ENCODE measurements at regions not wholly inside any gene's neighbourhood (a gene's known extent, or its start where the extent isn't known, plus 50 kb on each side); places are given as distances from the start of the nearest gene placed in this dataset.
"Not testable (repeated sequence)": the region's sequence is repeated elsewhere in the genome, so short reads cannot be mapped to it uniquely, and the experiment has no call there.

DNA sequence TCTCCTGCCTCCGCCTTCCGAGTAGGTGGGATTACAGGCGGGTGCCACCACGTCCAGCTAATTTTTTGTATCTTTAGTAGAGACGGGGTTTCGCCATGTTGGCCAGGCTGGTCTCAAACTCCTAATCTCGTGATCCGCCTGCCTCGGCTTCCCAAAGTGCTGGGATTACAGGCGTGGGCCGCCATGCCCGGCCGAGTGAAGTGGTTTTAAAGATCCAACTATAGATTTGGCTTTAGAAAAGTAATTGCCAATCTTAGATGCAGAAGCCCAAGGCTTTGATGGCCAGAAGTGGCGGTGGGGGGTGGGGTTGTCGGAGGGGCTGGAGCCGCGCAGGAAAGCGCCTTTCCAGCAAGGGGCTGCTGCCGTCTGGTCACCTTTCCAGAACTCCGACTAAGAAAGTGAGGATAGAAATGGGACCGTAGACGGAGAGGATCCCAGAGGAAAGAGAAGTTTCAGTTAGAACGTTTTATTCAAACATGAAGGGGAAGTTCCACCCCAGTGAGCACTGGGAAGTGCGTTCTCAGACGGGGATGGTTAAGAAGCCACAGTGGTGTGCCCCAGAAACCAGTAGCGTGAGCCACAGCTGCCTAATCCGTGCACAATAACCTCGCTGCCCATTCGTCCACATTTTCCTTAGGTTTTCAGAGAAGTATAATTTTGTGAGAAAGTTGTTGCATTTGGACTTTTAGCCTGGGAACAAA lies 69.7 kb downstream of the DLL1 start:
- FAIRE-seq, result no peak
- no peak for DNase-seq (ENCODE audit: insufficient read length, low spot score)

DNA sequence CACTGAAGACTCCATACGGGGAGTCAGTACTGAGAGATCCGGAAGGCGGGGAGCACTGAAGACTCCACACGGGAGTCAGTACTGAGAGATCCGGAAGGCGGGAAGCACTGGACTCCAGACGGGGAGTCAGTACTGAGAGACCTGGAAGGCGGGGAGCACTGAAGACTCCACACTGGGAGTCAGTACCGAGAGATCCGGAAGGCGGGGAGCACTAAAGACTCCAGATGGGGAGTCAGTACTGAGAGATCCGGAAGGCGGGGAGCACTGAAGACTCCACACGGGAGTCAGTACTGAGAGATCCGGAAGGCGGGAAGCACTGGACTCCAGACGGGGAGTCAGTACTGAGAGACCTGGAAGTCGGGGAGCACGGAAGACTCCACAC lies 77.2 kb downstream of the DLL1 start:
- DNase-seq (ENCODE audit: insufficient read length, low spot score); FAIRE-seq: not testable (repeated sequence)

DNA sequence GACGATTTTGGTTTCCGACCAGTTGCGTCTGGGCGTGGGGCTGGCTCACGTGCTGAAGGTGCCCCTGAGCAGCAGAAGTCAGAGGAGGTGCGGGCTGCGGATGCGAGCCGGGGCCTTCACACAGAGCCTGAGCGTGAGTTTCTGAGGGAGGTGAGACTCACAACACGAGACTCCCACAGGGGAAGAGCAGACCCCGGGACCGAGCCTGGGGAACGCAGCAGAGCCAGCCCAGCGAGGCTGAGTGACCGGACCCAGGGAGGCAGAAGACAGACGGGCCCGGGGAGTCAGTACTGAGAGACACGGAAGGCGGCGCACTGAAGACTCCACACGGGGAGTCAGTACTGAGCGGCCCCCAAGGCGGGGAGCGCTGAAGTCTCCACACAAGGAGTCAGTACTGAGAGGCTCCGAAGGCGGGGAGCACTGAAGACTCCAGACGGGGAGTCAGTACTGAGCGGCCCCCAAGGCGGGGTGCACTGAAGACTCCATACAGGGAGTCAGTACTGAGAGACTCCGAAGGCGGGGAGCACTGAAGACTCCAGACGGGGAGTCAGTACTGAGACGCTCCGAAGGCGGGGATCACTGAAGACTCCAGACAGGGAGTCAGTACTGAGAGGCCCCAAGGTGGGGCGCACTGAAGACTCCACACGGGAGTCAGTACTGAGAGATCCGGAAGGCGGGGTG lies 77.8 kb downstream of the DLL1 start:
- no peak for FAIRE-seq
- DNase-seq (ENCODE audit: insufficient read length, low spot score), result no peak

DNA sequence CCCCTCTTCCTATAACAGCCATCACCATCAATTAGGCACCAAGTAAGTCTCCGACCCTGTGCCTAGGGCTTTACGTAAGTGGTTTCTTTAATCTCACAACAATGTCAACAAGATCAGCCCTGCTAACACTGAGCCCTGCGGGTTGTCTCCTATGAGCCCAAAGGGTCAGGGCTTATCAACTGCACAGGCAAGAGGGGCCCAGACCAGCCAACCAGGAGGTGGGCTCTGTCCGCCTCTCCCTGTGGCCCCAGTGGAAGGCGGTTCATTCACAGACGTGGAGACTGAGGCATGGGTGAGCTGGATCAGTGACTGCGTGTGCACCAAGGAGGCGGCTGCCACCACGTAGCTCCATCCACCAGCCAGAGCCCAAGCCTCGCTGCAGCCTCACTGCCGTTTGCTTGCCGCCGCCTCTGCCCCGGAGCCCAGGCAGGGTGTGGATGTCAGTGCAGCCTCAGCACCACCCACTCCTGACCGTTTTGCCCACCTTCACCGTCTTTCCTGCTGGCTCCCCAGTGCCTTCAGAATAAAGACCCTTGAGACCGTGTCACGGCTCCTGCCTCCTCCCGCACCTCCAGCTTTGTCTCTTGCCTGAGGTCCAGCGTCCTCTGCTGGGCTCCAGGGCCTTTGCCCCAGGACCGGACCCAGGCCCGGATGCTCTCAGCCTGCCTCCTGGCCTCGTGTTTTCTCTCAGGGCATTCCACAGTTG lies 78.7 kb downstream of the DLL1 start:
- DNase-seq (ENCODE audit: insufficient read length, low spot score) (no peak), FAIRE-seq (no peak)

GRCh38 chr6:170211404-170212025 lies 79.4 kb downstream of the DLL1 start:
- FAIRE-seq (no peak), DNase-seq (ENCODE audit: insufficient read length, low spot score) (no peak)

DNA sequence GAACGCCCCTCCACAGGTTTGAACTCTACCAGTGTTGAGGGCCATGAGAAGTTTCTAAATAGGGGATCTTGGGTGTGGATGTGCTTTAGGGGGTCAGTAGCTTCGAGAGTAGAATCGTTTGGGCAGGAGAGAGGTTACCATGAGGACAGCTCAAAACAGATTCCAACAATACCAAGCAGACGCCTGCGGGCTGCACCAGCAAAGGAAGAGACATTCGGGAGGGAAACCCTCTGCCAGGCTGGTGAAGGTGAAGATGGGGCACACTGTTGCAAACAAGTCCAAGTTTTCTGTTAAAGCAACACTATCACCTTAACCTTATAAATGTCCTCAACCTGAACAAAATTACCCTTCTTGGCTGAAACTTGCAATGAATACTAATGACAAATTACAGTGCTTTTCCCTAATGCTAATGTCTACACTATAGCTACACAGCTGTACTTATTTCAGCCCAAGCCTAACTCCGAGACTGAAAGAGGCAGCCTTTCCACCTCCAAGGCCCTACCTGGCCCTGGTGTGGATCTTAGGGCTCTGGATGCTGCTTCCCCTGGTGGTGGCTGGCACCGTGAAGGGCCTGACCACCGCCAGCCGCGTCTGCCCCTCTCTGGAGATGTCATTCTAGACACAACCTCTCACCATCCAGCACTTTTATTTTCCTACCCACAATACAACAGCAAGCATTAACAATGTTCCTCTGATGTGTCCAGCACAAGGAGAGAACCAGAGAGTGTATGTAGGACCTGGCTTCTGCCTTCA lies 80.1 kb downstream of the DLL1 start:
- no peak for FAIRE-seq

DNA sequence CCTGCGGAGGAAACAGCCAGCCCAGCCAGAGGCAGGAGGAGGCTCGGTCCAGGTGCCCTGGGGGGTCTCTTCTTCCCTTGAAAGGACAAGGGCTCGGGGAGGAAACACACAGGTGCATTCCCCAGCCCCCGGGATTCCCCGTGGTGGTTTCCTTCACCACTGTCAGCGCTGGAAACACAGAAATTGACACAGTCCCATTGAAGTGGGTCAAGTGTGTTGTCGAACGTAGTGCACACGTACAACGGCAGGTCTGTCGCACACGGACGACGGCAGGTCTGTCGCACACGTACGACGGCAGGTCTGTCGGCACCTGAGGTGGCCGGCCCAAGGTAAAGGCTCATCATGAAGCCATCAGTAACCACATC lies 80.9 kb downstream of the DLL1 start:
- FAIRE-seq (no peak), DNase-seq (ENCODE audit: insufficient read length, low spot score) (no peak)

More for the DNA sequence above, 80.1 kb downstream of the DLL1 start:
- DNase-seq (ENCODE audit: insufficient read length, low spot score), result no peak

DNA sequence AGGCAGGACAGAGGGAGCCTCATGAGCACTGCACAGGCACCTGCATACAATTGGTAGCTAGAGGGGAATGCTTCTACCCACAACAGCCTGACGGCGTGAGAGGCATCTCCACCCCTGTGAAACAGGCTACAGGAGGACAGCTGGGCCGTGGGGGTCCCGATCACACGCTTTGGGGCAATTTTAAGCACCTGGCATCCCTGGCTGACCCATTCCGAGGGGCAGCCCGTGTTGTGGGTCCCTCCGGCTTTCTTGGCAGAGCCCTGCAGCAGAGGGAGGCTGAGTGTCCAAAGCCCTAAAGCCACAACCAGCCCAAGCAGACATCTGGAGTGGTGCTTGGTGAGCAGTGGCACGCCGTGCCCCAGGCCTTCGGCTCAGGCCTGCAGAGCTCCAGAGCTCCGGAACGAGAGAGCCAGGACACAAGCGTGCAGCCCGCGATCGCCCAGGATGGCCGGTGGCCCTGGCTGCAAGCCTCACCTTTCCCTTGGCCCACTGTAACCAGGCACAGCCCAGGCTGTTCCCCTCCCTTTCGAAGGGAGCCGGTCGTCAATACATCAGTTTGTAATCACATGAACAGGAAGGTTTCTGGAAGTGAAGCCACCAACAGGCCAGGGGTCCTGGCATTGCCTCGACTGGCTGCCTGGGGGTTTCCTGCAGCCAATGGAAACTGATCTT lies 81.4 kb downstream of the DLL1 start:
- DNase-seq (ENCODE audit: insufficient read length, low spot score) (no peak), FAIRE-seq (no peak)

DNA sequence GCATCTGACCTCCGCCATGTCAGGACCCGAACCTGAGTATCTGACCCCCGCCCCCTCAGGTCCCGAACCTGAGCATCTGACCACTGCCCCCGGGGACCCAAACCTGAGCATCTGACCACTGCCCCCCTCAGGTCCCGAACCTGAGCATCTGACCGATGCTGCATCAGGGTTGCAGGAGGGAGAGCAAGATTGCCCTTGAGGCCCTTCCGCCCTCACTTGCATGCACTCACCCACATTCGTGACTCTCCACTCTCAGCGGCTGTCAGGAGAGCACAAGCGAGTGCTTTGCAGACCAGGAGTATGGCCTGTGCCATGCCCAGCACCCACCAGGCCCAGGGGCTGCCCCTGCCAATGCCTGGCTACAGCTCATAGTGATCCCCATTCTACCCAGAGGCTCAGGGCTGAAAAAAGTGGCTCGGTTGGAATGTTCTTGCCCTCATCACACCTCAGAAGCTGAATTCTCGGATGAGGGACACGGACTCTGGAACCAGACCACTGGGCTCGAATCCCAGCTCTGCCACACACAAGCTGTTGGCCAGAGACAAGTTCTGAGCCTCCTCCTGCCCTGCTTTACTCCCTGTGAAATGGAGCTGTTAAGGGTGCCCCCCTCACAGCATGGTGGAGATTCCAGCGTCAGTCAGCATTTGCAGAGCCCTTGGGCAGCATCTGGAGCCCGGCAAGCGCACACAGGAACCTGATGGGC lies 82.1 kb downstream of the DLL1 start:
- FAIRE-seq (no peak), DNase-seq (ENCODE audit: insufficient read length, low spot score) (no peak)

DNA sequence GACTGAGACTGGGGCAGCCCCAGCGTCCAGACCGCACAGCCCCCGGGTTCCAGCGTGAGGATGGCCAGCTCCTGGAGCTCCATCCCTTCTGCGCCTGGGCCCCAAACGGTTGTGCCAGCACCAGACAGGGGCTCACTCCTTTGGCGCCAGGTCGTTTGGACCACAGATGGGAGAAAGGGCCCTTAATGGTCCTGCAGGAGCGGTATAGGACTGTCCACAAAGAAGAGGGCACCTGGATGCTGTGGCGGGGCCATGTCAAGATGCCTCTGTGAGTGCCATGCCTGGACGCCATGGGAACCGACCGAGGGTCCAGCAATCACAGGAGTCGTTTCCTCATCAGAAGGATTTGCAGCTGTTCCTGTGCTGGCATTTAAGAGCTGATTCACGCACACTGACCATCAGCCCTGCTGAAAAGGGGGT lies 82.7 kb downstream of the DLL1 start:
- FAIRE-seq, result no peak

DNA sequence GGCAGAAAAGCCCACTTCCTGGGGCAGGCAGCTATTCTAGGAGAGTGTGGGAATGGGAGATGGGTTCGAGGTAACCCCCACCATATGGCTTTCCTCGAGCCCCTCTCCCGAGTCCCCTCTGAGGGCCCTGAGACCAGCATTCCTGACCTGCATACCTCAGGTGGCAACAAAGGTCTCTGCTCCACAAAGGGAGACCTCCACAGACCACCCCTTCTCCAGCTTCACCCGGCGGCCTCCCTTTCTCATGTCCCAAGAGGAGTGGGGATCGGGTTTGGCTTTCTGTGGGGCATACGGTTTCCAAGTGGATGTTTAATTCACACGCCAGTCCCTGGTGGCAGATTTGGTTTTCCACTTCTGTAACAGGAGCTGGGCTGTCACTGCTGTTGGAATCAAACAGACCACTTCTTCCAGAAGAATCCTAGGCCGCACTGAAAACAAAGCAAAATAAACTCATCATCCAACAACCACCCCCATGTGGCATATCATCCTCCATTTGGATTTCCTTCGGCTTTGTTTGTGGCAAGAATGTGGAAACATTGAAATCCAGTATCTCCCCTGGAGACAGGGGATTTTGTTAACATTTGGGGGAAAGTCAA lies 83.2 kb downstream of the DLL1 start:
- no peak for FAIRE-seq
- DNase-seq (ENCODE audit: insufficient read length, low spot score), result no peak

More for the DNA sequence above, 82.7 kb downstream of the DLL1 start:
- no peak for DNase-seq (ENCODE audit: insufficient read length, low spot score)

GRCh38 chr6:170206851-170207431 lies 83.9 kb downstream of the DLL1 start:
- DNase-seq (ENCODE audit: insufficient read length, low spot score) (no peak), FAIRE-seq (no peak)

DNA sequence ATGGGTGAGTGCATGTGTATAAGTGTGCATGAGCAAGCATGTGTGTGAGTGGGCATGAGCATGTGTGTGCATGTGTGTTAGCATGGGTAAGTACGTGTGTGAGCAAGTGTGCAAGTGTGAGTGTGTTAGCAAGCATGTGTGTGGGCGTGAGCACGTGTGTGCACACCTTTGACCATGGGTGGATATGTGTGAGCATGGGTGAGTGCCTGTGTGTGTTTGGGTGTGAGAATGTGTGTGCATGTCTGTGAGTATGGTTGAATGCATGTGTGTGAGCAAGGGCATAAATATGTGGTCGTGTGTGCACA lies 84.6 kb downstream of the DLL1 start:
- DNase-seq (ENCODE audit: insufficient read length, low spot score) (no peak), FAIRE-seq (no peak)

DNA sequence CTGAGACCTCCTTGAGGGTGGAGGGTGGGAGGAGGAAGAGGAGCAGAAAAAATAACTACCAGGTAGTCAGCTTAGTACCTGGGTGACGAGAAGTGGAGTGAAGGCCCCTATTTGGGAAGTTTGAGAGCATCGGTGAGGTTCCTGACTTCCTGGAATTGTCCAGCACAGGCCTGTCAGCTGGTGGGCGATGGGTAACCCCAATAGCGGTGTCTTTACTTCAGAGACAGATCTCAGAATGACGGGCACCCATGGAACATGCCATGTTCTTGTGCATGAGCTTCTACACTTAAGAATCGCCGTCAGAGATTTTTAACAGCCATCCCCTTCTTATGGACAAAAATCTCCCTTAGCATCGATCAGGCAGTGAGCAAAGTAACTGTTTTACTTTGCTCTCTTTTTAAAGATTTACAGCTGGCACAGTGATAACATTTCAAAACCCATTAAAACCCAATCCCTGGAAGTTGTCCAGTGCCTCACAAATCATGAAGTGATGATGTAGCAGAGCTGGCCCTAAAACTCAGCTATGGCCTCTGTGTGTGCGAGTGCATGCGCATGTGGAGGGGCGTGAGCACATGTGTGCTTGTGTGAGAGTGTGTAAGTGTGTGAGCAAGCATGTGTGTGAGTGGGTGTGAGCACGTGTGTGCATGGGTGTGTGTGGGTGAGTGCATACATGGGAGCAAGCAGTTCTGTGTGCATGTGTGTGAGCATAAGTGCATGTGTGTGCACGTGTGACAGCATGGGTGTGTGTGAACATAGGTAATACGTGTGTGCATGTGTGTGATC lies 85.2 kb downstream of the DLL1 start:
- no peak for DNase-seq (ENCODE audit: insufficient read length, low spot score)
- no peak for FAIRE-seq

GRCh38 chr6:170205126-170205525 lies 85.8 kb downstream of the DLL1 start:
- FAIRE-seq (no peak), DNase-seq (ENCODE audit: insufficient read length, low spot score) (no peak)

DNA sequence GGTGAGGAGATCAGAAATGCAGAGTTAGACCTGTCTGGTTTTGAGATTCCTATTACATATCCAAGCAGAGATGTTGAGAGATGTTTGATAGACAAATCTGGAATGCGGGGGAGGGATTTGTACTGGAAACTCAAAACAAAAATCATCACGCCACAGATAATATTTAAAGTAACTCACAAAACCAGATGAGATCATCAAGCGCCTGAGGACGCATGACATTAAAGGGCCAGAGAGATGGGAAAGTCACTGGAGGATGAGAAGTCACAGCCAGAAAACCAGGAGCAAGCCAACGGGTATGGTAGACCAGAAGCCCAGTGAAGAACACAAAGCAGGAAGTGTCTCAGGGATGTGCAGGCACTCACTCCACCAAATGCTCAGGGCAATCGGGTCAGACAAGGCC lies 87.7 kb downstream of the DLL1 start:
- DNase-seq (ENCODE audit: insufficient read length, low spot score), result no peak
- no peak for FAIRE-seq

DNA sequence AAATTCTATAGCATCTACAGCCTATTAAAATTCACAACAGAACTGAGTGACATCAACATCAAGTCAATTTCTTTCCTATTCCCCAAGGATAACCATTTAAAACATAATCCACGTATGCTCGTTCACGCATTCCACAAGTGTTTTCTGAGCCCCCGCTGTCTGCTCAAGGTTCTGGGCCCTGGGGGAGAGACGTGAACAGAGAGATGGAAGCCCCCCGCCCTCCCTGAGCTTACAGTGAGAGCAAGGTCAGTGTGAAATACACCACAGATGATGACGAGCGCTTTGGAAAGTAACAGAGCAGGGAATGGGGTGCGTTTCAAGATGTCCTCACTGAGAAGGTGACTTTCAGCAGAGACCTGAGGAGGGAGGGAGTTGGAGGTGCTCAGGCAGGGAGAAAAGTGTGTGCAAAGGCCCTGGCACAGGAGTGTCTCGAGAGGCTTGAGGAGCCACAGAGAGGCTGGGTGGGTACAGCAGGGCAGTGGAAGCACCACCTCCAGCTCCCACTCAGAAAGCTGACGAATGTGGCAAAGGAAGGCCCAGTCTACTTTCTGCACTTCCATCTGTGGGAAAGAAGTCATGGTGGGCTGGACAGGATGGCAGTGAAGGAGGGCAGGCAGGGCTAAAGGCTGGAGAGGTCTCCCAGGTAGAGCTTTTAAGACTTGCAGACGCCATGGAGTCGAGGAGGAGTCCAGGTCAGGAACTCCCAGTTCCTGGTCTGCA lies 88.3 kb downstream of the DLL1 start:
- DNase-seq (ENCODE audit: insufficient read length, low spot score), result no peak
- FAIRE-seq, result no peak

GRCh38 chr6:170201361-170201760 lies 89.5 kb downstream of the DLL1 start:
- DNase-seq (ENCODE audit: insufficient read length, low spot score) (no peak), FAIRE-seq (no peak)
